GM23338 (cell line): ENCODE measurements at regions not wholly inside any gene's neighbourhood (a gene's known extent, or its start where the extent isn't known, plus 50 kb on each side); places are given as distances from the start of the nearest gene placed in this dataset.

Source experiments
- ATAC-seq: fragments of 200-7000 bp; cut with Tn5 transposase; 3 replicates; pipeline ENCODE4 v1.9.1; 2020
- DNase-seq: peaks from one replicate; pipeline ENCODE4 v3.0.0-alpha.2; 2015; ENCODE audit warnings: low spot score
- H2AFZ ChIP-seq: fragments of 200-600 bp; sonication (generic); 2 replicates; pipeline ENCODE4 v1.8.0; 2016; ENCODE audit warnings: antibody characterized with exemption, mild to moderate bottlenecking, moderate library complexity
- H3F3A ChIP-seq: fragments of 200-600 bp; sonication (generic); replicated peaks from 2 replicates; pipeline ENCODE4 v1.8.0; 2017; ENCODE audit warnings: antibody characterized with exemption, mixed run types, low read depth
- H3K27ac ChIP-seq: fragments of 200-600 bp; sonication (generic); 2 replicates; pipeline ENCODE4 v1.6.1; 2016; ENCODE audit warnings: low read depth
- H3K27me3 ChIP-seq: fragments of 200-600 bp; sonication (generic); 2 replicates; pipeline ENCODE4 v1.8.0; 2016; ENCODE audit warnings: mild to moderate bottlenecking, mixed run types, moderate library complexity; ENCODE audit not compliant: insufficient read depth
- H3K36me3 ChIP-seq: fragments of 200-600 bp; sonication (generic); 2 replicates; pipeline ENCODE4 v1.8.0; 2016; ENCODE audit warnings: mild to moderate bottlenecking; ENCODE audit not compliant: insufficient read depth
- H3K4me1 ChIP-seq: fragments of 200-600 bp; sonication (generic); 2 replicates; pipeline ENCODE4 v1.8.0; 2016; ENCODE audit warnings: mild to moderate bottlenecking, moderate library complexity; ENCODE audit not compliant: insufficient read depth
- H3K4me2 ChIP-seq: fragments of 200-600 bp; sonication (generic); 2 replicates; pipeline ENCODE4 v1.7.1; 2017; ENCODE audit warnings: mixed run types
- H3K4me3 ChIP-seq: fragments of 200-600 bp; sonication (generic); 2 replicates; pipeline ENCODE4 v1.6.1; 2016; ENCODE audit warnings: mixed run types
- H3K79me2 ChIP-seq: fragments of 200-600 bp; sonication (generic); replicated peaks from 2 replicates; pipeline ENCODE4 v1.8.0; 2017; ENCODE audit warnings: mild to moderate bottlenecking; ENCODE audit not compliant: insufficient read depth
- H3K9me2 ChIP-seq: fragments of 200-600 bp; sonication (generic); 2 replicates; pipeline ENCODE4 v1.8.0; 2017; ENCODE audit not compliant: insufficient read depth
- H4K20me1 ChIP-seq: fragments of 200-600 bp; sonication (generic); replicated peaks from 2 replicates; pipeline ENCODE4 v1.8.0; 2017; ENCODE audit warnings: mild to moderate bottlenecking; ENCODE audit not compliant: insufficient read depth
- H3K27ac Mint-ChIP-seq: 2 replicates; pipeline ENCODE4 v1.8.0; 2020; ENCODE audit warnings: inconsistent platforms, mild to moderate bottlenecking, moderate library complexity, mixed read lengths
- H3K27me3 Mint-ChIP-seq: 3 replicates; pipeline ENCODE4 v1.8.0; 2022; ENCODE audit warnings: low read depth, mild to moderate bottlenecking, moderate library complexity, mixed read lengths, inconsistent platforms; ENCODE audit not compliant: insufficient read depth, poor library complexity
- H3K36me3 Mint-ChIP-seq: 3 replicates; pipeline ENCODE4 v1.8.0; 2021; ENCODE audit warnings: low read depth, mild to moderate bottlenecking, inconsistent platforms, moderate library complexity, mixed read lengths
- H3K4me1 Mint-ChIP-seq: 3 replicates; pipeline ENCODE4 v1.8.0; 2020; ENCODE audit warnings: mild to moderate bottlenecking, inconsistent platforms, mixed read lengths
- H3K4me3 Mint-ChIP-seq: 3 replicates; pipeline ENCODE4 v1.8.0; 2021; ENCODE audit warnings: moderate library complexity, mild to moderate bottlenecking, inconsistent platforms, mixed read lengths
- H3K9me3 Mint-ChIP-seq: 3 replicates; pipeline ENCODE4 v1.8.0; 2020; ENCODE audit warnings: moderate library complexity, mild to moderate bottlenecking, inconsistent platforms, mixed read lengths
- CREB1 ChIP-seq: fragments of 250-450 bp; sonication (Bioruptor Pico); IDR thresholded peaks from 2 replicates; pipeline ENCODE4 v1.5.0; 2020; ENCODE audit warnings: low read depth, mild to moderate bottlenecking, moderate library complexity
- EZH2 ChIP-seq: fragments of 200-600 bp; sonication (generic); IDR thresholded peaks from one replicate; pipeline ENCODE4 v1.8.0; 2017; ENCODE audit warnings: antibody characterized with exemption, mild to moderate bottlenecking, low read depth; ENCODE audit not compliant: unreplicated experiment
- EZH2phosphoT487 ChIP-seq: fragments of 200-600 bp; sonication (generic); IDR thresholded peaks from one replicate; pipeline ENCODE4 v1.8.1; 2018; ENCODE audit warnings: antibody characterized with exemption; ENCODE audit not compliant: unreplicated experiment
- JUNB ChIP-seq: IDR thresholded peaks from one replicate; pipeline ENCODE4 v1.6.1; 2016; ENCODE audit warnings: antibody characterized with exemption; ENCODE audit not compliant: unreplicated experiment
- NANOG ChIP-seq: IDR thresholded peaks from 2 replicates; pipeline ENCODE4 v1.6.1; 2016; ENCODE audit warnings: antibody characterized with exemption, borderline replicate concordance
- POLR2AphosphoS5 ChIP-seq: IDR thresholded peaks from 2 replicates; pipeline ENCODE4 v1.6.1; 2016; ENCODE audit warnings: antibody characterized with exemption, low read depth
- STAT1 ChIP-seq: IDR thresholded peaks from one replicate; pipeline ENCODE4 v1.6.1; 2016; ENCODE audit warnings: antibody characterized with exemption; ENCODE audit not compliant: unreplicated experiment
- ZNF114 ChIP-seq: fragments of 250-450 bp; sonication (Bioruptor Pico); IDR thresholded peaks from 2 replicates; pipeline ENCODE4 v1.5.0; 2020; ENCODE audit warnings: mild to moderate bottlenecking, moderate library complexity
- ZNF331 ChIP-seq: fragments of 250-450 bp; sonication (Bioruptor Pico); IDR thresholded peaks from 2 replicates; pipeline ENCODE4 v1.5.0; 2020; ENCODE audit warnings: low read depth, mild to moderate bottlenecking, moderate library complexity
- TF ChIP-seq, protein P1 (sequence below): IDR thresholded peaks from 2 replicates; pipeline ENCODE4 v1.6.1; 2016; ENCODE audit warnings: antibody characterized with exemption
- TF ChIP-seq, protein P2 (sequence below): fragments of 250-450 bp; sonication (Bioruptor Pico); IDR thresholded peaks from 2 replicates; pipeline ENCODE4 v1.5.0; 2020; ENCODE audit warnings: mild to moderate bottlenecking, moderate library complexity
- TF ChIP-seq, protein P3 (sequence below), 2 experiments: fragments of 200-600 bp in 1 of 2; sonication (generic) in 1 of 2; conservative IDR thresholded peaks; 2 replicates each; pipeline versions ENCODE4 v1.5.1 to v1.6.1; 2016 to 2017; ENCODE audit warnings: antibody characterized with exemption in 2 of 2, low read depth in 2 of 2, mild to moderate bottlenecking in 2 of 2, moderate library complexity in 1 of 2
- TF ChIP-seq, protein P4 (sequence below): IDR thresholded peaks from one replicate; pipeline ENCODE4 v1.6.1; 2018; ENCODE audit warnings: antibody characterized with exemption; ENCODE audit not compliant: unreplicated experiment

DNA sequence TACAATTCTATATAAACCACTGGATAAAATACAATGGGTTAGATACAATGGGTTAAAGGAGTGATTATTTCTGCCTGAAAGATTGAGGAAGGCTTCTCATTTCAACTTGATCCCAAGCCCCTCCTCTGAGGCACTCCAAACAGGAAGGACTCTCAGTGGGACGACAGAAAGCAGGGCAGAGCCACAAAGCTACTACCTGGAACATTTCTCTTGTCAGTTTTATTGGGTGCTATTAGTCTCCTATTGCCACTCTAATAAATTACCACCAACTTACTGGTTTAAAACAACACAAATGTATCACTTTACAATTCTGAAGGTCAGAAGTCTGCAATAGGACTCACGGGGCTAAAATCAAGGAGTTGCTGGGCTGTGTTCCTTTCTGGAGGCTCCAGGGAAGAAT is 146.7 kb downstream of the MREG start:
- no peaks in the 10 kb centered on the region for H3K79me2 ChIP-seq
- no peak overlapping the region for H3K4me3 ChIP-seq
- ATAC-seq (no peak), DNase-seq (no peak)
- H3K27me3 ChIP-seq = no peaks in the 10 kb centered on the region
- H3K9me2 ChIP-seq = peaks cover 16% of the 10 kb centered on the region
- H2AFZ ChIP-seq = peak overlapping the region; percentile 21; the same call in 1 of the 2 replicates
- no peak for TF ChIP-seq POLR2AphosphoS5
- TF ChIP-seq JUNB = no peak
- TF ChIP-seq, protein P1, sequence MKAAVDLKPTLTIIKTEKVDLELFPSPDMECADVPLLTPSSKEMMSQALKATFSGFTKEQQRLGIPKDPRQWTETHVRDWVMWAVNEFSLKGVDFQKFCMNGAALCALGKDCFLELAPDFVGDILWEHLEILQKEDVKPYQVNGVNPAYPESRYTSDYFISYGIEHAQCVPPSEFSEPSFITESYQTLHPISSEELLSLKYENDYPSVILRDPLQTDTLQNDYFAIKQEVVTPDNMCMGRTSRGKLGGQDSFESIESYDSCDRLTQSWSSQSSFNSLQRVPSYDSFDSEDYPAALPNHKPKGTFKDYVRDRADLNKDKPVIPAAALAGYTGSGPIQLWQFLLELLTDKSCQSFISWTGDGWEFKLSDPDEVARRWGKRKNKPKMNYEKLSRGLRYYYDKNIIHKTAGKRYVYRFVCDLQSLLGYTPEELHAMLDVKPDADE = no peak
- TF ChIP-seq, protein P2, sequence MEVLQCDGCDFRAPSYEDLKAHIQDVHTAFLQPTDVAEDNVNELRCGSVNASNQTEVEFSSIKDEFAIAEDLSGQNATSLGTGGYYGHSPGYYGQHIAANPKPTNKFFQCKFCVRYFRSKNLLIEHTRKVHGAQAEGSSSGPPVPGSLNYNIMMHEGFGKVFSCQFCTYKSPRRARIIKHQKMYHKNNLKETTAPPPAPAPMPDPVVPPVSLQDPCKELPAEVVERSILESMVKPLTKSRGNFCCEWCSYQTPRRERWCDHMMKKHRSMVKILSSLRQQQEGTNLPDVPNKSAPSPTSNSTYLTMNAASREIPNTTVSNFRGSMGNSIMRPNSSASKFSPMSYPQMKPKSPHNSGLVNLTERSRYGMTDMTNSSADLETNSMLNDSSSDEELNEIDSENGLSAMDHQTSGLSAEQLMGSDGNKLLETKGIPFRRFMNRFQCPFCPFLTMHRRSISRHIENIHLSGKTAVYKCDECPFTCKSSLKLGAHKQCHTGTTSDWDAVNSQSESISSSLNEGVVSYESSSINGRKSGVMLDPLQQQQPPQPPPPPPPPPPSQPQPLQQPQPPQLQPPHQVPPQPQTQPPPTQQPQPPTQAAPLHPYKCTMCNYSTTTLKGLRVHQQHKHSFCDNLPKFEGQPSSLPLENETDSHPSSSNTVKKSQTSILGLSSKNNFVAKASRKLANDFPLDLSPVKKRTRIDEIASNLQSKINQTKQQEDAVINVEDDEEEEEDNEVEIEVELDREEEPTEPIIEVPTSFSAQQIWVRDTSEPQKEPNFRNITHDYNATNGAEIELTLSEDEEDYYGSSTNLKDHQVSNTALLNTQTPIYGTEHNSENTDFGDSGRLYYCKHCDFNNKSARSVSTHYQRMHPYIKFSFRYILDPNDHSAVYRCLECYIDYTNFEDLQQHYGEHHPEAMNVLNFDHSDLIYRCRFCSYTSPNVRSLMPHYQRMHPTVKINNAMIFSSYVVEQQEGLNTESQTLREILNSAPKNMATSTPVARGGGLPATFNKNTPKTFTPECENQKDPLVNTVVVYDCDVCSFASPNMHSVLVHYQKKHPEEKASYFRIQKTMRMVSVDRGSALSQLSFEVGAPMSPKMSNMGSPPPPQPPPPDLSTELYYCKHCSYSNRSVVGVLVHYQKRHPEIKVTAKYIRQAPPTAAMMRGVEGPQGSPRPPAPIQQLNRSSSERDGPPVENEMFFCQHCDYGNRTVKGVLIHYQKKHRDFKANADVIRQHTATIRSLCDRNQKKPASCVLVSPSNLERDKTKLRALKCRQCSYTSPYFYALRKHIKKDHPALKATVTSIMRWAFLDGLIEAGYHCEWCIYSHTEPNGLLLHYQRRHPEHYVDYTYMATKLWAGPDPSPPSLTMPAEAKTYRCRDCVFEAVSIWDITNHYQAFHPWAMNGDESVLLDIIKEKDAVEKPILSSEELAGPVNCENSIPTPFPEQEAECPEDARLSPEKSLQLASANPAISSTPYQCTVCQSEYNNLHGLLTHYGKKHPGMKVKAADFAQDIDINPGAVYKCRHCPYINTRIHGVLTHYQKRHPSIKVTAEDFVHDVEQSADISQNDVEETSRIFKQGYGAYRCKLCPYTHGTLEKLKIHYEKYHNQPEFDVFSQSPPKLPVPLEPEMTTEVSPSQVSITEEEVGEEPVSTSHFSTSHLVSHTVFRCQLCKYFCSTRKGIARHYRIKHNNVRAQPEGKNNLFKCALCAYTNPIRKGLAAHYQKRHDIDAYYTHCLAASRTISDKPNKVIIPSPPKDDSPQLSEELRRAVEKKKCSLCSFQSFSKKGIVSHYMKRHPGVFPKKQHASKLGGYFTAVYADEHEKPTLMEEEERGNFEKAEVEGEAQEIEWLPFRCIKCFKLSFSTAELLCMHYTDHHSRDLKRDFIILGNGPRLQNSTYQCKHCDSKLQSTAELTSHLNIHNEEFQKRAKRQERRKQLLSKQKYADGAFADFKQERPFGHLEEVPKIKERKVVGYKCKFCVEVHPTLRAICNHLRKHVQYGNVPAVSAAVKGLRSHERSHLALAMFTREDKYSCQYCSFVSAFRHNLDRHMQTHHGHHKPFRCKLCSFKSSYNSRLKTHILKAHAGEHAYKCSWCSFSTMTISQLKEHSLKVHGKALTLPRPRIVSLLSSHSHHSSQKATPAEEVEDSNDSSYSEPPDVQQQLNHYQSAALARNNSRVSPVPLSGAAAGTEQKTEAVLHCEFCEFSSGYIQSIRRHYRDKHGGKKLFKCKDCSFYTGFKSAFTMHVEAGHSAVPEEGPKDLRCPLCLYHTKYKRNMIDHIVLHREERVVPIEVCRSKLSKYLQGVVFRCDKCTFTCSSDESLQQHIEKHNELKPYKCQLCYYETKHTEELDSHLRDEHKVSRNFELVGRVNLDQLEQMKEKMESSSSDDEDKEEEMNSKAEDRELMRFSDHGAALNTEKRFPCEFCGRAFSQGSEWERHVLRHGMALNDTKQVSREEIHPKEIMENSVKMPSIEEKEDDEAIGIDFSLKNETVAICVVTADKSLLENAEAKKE (CRISPR knock-in tag) = no peak
- TF ChIP-seq STAT1 = no peak
- no peak for TF ChIP-seq EZH2phosphoT487
- TF ChIP-seq EZH2 = no peak
- no peak for TF ChIP-seq NANOG
- no peak for TF ChIP-seq ZNF114 (CRISPR knock-in tag)
- TF ChIP-seq CREB1 = no peak
- TF ChIP-seq, protein P3, sequence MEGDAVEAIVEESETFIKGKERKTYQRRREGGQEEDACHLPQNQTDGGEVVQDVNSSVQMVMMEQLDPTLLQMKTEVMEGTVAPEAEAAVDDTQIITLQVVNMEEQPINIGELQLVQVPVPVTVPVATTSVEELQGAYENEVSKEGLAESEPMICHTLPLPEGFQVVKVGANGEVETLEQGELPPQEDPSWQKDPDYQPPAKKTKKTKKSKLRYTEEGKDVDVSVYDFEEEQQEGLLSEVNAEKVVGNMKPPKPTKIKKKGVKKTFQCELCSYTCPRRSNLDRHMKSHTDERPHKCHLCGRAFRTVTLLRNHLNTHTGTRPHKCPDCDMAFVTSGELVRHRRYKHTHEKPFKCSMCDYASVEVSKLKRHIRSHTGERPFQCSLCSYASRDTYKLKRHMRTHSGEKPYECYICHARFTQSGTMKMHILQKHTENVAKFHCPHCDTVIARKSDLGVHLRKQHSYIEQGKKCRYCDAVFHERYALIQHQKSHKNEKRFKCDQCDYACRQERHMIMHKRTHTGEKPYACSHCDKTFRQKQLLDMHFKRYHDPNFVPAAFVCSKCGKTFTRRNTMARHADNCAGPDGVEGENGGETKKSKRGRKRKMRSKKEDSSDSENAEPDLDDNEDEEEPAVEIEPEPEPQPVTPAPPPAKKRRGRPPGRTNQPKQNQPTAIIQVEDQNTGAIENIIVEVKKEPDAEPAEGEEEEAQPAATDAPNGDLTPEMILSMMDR (conservative IDR thresholded peaks at IDR 0.05; ENCODE audit: low read depth in 2 of 2) = no peak
- no peak for TF ChIP-seq ZNF331 (CRISPR knock-in tag)
- TF ChIP-seq, protein P4, sequence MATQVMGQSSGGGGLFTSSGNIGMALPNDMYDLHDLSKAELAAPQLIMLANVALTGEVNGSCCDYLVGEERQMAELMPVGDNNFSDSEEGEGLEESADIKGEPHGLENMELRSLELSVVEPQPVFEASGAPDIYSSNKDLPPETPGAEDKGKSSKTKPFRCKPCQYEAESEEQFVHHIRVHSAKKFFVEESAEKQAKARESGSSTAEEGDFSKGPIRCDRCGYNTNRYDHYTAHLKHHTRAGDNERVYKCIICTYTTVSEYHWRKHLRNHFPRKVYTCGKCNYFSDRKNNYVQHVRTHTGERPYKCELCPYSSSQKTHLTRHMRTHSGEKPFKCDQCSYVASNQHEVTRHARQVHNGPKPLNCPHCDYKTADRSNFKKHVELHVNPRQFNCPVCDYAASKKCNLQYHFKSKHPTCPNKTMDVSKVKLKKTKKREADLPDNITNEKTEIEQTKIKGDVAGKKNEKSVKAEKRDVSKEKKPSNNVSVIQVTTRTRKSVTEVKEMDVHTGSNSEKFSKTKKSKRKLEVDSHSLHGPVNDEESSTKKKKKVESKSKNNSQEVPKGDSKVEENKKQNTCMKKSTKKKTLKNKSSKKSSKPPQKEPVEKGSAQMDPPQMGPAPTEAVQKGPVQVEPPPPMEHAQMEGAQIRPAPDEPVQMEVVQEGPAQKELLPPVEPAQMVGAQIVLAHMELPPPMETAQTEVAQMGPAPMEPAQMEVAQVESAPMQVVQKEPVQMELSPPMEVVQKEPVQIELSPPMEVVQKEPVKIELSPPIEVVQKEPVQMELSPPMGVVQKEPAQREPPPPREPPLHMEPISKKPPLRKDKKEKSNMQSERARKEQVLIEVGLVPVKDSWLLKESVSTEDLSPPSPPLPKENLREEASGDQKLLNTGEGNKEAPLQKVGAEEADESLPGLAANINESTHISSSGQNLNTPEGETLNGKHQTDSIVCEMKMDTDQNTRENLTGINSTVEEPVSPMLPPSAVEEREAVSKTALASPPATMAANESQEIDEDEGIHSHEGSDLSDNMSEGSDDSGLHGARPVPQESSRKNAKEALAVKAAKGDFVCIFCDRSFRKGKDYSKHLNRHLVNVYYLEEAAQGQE = no peak
- H3K27ac Mint-ChIP-seq = no peak overlapping the region
- no peaks in the 10 kb centered on the region for H3K9me3 Mint-ChIP-seq
- no peak overlapping the region for H3K4me2 ChIP-seq
- no peaks in the 10 kb centered on the region for H3K27me3 Mint-ChIP-seq
- no peaks in the 10 kb centered on the region for H3K36me3 ChIP-seq
- no peak overlapping the region for H3K4me3 Mint-ChIP-seq
- H3K36me3 Mint-ChIP-seq = no peaks in the 10 kb centered on the region
- H3K4me1 ChIP-seq = no peaks in the 10 kb centered on the region
- H3K4me1 Mint-ChIP-seq = peaks cover 8% of the 10 kb centered on the region
- no peaks in the 10 kb centered on the region for H4K20me1 ChIP-seq
- H3F3A ChIP-seq = no peaks in the 10 kb centered on the region
- H3K27ac ChIP-seq = no peak overlapping the region
